Stimulated activated naive CD8-positive, alpha-beta T cell treated with anti-CD3 and anti-CD28 coated beads, Interleukin-15, Interleukin-2, amounts not matched to agents 100 U/mL and 50 U/mL, for 24 hours (primary cell): ENCODE measurements at regions not wholly inside any gene's neighbourhood (a gene's known extent, or its start where the extent isn't known, plus 50 kb on each side); places are given as distances from the start of the nearest gene placed in this dataset.

Experiments
- ATAC-seq: fragments of 150-1000 bp; cut with Tn5 transposase; one replicate; pipeline ENCODE4 v1.10.0; 2021
- DNase-seq: peaks from one replicate; pipeline ENCODE4 v3.0.0; 2021

GRCh38 chr3:64353226-64353625 is 128.0 kb upstream of the PRICKLE2 start:
- ATAC-seq, result no peak
- no peak for DNase-seq

GRCh38 chr3:64352639-64352992 is 127.3 kb upstream of the PRICKLE2 start:
- DNase-seq (no peak), ATAC-seq (no peak)

DNA sequence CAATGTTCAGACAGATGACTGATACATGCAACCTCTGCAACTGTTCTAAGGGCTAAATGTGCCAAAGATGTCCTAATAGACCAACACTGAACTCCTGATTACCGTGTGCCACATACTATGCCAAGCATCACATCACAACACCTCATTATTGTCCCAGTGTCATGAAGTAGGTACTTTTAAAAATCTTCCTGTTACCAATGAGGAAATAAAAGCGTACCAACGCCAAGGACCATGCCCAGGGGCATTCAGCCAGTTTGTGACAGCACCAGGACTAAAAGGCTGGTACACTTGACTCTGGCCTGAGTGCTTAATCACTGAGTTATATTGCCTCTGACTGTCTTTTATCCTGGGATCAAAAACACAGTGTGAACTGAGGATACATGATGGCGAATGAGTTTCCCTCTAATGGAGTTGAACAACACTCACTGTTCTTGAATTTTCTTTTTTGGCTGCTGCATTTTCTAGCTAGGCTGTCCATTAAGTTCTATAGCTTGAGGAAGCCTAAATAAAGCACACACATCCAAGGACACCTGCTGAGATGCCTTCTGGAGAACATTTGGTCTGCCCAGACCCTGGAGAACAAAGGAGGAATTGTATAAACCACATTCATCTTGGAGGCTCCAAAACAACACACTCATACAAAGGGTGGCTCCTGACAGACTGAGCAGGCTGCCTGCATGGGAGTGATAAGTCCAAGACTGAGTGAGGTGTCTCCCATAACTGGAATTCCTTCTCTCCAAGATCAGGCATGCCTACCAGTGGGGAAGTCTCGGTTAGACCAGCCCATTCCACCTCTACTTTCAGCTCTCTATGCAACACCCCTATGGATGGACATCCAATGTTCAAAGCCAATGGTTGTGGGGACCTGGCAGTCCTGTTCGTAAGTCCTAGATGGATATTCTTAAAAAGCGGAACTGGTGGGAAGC is 126.7 kb upstream of the PRICKLE2 start:
- no peak for ATAC-seq

DNA sequence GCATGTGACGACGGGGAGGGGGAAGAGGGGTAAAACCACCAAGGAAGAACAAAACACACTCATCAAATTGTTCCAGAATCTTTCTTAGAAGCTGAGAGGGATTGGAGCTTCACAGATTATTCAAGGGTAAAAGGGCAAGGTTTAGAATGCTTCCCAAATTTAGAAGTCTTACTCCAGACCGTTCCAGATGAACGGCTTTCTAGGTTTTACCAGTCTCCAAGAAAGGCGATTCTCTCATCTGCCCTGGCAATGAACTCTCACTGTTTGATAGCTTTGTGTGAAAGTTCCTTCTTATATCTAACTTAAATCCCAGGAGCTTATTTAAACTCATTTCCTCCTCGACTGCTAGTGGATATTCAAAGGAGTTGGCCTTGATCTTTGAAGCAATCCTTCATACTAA is 124.3 kb upstream of the PRICKLE2 start:
- ATAC-seq (no peak), DNase-seq (no peak)

More for the DNA sequence above, 126.7 kb upstream of the PRICKLE2 start:
- DNase-seq, result no peak

DNA sequence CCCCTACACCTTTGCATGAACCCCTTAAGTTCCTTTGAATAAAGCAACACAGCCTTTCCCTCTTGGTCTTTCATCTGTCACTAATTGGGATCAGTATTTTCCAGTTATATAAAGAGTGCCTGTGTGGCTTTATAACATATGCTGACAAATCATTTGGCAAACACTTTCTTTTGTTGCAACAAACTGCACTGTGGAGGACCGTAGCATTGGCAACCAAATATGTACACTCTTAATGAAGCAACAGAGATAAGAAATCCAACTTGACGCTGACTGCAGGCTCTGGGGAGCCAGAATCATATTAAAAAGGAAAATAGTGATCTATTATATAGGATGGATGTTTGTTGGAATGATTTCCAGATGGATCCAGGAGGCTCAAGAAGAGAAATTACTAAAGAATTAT is 120.1 kb upstream of the PRICKLE2 start:
- DNase-seq (no peak), ATAC-seq (no peak)

DNA sequence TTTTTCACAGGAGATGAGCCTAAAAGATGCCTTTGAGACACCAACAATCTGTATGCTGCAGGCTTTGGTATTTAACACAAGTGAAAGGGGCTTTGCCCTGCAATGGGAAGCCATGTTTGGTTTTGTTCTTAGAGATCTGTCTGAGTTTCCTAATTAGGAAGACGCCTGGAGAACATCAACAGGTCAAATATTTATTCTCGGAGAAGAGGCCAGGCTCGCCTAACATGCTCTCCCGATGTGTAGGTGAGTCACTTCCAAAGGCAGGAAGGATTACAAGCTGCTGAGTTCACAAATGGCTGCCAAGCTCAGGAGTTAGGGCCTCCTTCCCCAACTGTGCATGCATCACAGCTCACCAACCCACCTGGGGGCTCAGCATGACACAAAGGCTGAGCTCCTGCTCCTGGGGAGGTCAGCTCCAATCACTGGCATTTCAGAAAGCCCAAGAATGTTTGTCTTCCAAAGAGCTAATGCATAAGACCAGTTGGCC is 119.5 kb upstream of the PRICKLE2 start:
- ATAC-seq (no peak), DNase-seq (no peak)

DNA sequence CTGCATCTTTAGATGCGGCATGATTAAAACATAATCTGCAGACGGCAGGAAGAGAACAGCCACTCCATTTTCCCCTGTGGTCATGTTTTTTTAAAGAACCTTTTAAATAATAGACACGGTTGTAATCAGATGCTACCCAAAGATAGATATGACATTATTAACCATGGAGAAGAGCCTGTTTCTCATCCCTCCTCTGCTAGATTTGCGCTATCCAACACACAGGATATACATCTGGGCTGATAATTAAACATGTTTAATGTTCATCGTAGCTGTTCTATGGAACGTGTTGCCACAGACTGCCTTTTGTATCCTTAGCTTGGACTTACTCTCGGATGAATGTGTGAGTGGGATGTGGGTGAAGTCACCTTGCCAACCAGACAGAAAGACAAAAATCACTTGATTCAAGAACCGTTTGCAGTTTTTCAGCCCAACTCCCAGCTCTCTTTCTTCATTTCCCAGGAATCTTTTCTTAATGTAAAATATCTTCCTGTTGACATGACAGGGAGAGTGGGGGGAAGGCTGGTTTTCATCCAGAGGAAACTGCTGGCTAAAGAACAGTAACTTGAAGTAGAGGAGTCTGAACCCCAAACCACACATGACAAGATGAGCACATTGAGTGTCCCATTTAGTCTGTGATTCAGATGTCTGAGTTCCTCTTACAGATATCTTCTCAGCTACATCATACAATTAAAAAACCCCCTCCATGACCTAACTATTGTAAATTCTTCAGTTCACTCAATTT is 118.6 kb upstream of the PRICKLE2 start:
- DNase-seq, result no peak
- ATAC-seq, result no peak

GRCh38 chr3:64342940-64343688 is 117.8 kb upstream of the PRICKLE2 start:
- DNase-seq (no peak), ATAC-seq (no peak)

DNA sequence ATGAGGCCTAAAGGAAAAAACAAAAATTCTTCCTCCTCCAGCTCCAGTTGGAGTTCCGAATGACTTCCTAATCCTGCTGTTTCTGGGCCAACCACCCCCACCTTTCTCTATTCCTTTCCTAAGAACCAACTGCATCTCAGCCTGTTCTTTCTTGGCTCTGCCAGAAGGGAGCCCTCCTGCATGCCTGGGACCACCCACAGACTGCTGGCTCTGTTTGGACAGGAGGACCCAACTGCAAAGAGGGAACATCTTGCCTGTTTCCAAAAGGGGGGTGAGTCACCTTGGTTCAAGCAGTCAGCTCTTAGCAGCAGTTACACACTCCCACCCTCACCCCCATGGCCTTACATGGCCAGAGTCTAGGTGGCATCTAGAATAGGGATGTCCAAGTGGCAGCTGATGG is 116.0 kb upstream of the PRICKLE2 start:
- ATAC-seq, result no peak
- no peak for DNase-seq

GRCh38 chr3:64340641-64341101 is 115.4 kb upstream of the PRICKLE2 start:
- no peak for ATAC-seq
- DNase-seq, result no peak

DNA sequence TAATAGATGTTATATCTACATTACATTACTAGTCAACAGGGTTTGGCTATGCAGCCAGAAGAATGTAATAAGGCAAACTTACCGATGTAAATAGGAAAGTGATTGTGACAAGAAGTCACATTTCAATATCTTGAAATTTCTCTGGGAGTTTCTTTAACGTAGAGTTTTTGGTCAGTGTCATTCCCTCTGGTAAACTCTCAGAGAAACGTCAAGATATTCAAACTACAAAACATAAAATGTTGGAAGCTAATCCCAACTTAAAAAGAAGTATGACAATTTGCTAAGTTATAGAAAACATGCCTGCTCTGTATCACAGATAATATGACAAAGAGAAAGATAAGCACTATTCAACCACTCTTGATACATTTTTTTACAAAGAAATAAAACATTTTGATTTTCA is 111.2 kb upstream of the PRICKLE2 start:
- no peak for DNase-seq
- ATAC-seq, result no peak

DNA sequence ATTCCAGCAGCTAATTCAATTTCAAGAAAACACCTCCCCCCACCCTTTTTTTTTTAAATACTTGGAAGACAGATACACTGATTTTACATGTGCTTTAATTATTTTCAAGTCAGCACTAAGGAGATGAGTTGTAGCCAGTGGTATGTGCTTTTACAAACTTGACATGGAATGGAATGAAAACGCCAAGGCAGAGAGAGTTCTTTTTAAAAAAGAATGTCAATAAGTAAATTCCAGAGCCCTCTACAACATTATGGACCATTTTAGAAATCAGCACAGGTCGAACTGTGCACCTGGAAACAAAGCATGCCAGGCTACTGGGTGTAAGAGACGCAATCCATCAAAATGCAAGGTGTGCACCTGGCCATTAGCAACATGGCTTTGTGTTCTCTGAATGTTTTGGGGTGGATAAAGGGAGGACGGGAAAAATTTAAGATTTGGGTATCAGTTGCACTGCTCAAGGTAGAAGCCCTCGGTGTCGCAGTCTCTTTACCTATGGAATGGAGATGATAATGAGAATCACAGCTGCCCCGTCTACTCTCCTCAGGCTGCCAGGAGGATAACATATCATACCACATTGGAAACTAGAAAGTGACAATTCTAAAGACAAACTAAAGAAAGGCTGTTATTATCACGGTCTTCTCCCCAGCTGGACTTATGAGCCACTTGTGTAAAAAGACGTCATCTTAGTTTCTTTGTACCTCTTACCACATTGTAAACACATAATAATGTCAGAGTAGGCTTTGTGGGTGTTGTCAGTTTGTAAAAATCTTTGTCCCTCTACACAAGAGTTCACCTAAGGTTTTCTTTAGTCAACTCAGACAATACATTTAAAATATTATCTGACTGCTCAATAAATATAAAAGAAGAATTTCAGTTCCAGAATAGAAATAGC is 107.4 kb upstream of the PRICKLE2 start:
- DNase-seq, result no peak
- no peak for ATAC-seq

- ATAC-seq (no peak), DNase-seq (no peak)
Observed at GRCh38 chr3:64331605-64332004, 106.3 kb upstream of the PRICKLE2 start.

DNA sequence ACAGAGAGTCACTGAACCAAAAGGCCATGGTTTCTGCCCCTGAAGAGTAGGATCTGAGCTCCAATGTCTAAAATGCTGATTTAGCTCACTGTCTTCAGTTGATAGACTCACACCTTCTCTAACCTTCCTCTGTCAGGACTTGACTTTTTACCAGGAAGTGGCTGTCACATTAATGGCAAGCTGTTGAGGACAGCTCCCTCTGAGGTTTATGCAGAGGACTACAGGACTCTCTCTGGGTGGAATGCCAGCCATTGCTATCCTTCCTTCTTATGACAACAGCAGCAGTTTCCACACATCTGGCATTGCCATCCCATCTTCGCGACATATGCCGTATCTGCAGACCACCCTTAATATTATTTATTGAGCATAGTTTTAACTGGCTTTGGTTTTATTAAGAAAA is 103.8 kb upstream of the PRICKLE2 start:
- no peak for ATAC-seq
- DNase-seq, result no peak

GRCh38 chr3:64327100-64327804 is 102.0 kb upstream of the PRICKLE2 start:
- DNase-seq (no peak), ATAC-seq (no peak)

GRCh38 chr3:64321747-64322146 is 96.5 kb upstream of the PRICKLE2 start:
- no peak for DNase-seq
- ATAC-seq, result peak; percentile 32

DNA sequence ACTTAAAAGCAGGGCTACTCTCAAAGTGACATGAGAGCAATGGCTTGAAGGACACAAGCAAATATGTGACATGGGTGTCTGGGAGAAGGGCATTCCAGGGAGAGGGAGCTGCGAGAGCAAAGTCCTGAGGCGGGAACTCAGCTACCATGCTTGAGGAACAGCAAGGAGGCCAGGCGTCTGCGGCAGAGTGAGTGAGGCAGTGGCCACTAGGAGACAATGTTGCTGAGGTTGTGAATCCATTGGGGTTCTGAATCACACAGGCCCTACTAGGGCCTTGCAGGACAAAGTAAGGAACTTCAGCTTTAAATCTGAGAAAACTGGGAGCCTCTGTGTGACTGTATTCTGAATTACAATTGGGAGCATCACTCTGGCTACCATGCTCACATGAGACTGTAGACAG is 94.1 kb upstream of the PRICKLE2 start:
- DNase-seq (no peak), ATAC-seq (no peak)

GRCh38 chr3:64318668-64319271 is 93.5 kb upstream of the PRICKLE2 start:
- ATAC-seq (no peak), DNase-seq (no peak)

- DNase-seq, result no peak
- no peak for ATAC-seq
Observed at GRCh38 chr3:64318001-64318400, 92.7 kb upstream of the PRICKLE2 start.

- DNase-seq (no peak), ATAC-seq (no peak)
Observed at GRCh38 chr3:64316971-64317370, 91.7 kb upstream of the PRICKLE2 start.
